HFF-Myc (cell line): ENCODE measurements at regions not wholly inside any gene's neighbourhood (a gene's known extent, or its start where the extent isn't known, plus 50 kb on each side); places are given as distances from the start of the nearest gene placed in this dataset.

Experiments used
- DNase-seq: peaks from one replicate; pipeline ENCODE4 v3.0.0-alpha.2; 2011; ENCODE audit warnings: low read depth; ENCODE audit errors: extremely low read depth
- H3K4me3 ChIP-seq: replicated peaks from 2 replicates; pipeline ENCODE4 v1.5.1; 2011; ENCODE audit warnings: low read depth, mild to moderate bottlenecking, control low read depth, low read length
- CTCF ChIP-seq: IDR thresholded peaks from 2 replicates; pipeline ENCODE4 v1.5.1; 2012; ENCODE audit warnings: mild to moderate bottlenecking, low read depth, low read length, control low read depth; ENCODE audit errors: missing control alignments

GRCh38 chr11:70906101-70906500 lies 346.3 kb downstream of the SHANK2 start:
- H3K4me3 ChIP-seq = no peak overlapping the region
- TF ChIP-seq CTCF = no peak
- DNase-seq = no peak

- no peak for TF ChIP-seq CTCF
- DNase-seq = no peak
- no peak overlapping the region for H3K4me3 ChIP-seq
These were observed 344.2 kb downstream of the SHANK2 start for GRCh38 chr11:70908223-70908622.

- no peak for TF ChIP-seq CTCF
- no peak overlapping the region for H3K4me3 ChIP-seq
- DNase-seq = no peak
These were observed 341.5 kb downstream of the SHANK2 start for GRCh38 chr11:70910835-70911234.

GRCh38 chr11:70912226-70912840 lies 340.0 kb downstream of the SHANK2 start:
- no peak for DNase-seq
- TF ChIP-seq CTCF = no peak
- H3K4me3 ChIP-seq = no peak overlapping the region

- H3K4me3 ChIP-seq = no peak overlapping the region
- DNase-seq = no peak
- no peak for TF ChIP-seq CTCF
These were observed 338.6 kb downstream of the SHANK2 start for GRCh38 chr11:70913715-70914231.

GRCh38 chr11:70914496-70914895 lies 337.9 kb downstream of the SHANK2 start:
- no peak for TF ChIP-seq CTCF
- no peak overlapping the region for H3K4me3 ChIP-seq
- no peak for DNase-seq
